ENCODE measurements at regions not wholly inside any gene's neighbourhood (a gene's known extent, or its start where the extent isn't known, plus 50 kb on each side); places are given as distances from the start of the nearest gene placed in this dataset.

GRCh38 chr20:10965936-10966470, 292.2 kb upstream of the JAG1 start:
- ChIA-PET CTCF (ENCODE audit: unreplicated experiment) (no interaction called here), POLR2A (no interaction called here)

GRCh38 chr20:10970109-10970508, 296.3 kb upstream of the JAG1 start:
- no peak overlapping the region for H3K4me2 ChIP-seq (ENCODE audit: low read length)
- H3K79me2 ChIP-seq (ENCODE audit: insufficient read depth, low read depth, low read length) = no peaks in the 10 kb centered on the region
- no peak overlapping the region for H3K4me3 ChIP-seq (ENCODE audit: low read depth, low read length, poor library complexity, severe bottlenecking)
- H3K9me2 ChIP-seq (ENCODE audit: insufficient read depth, low read length) = no peaks in the 10 kb centered on the region
- intact Hi-C loops (cut with micrococcal nuclease; ENCODE audit: unreplicated experiment) = no loop called here
- no peak for DNase-seq (ENCODE audit: low spot score)
- no peak overlapping the region for H3K27ac ChIP-seq (ENCODE audit: low read depth, low read length, poor library complexity, severe bottlenecking)
- BruUV-seq (replicated peaks) = no TSS peak
- no peak overlapping the region for H2AFZ ChIP-seq (ENCODE audit: low read length)
- CTCF ChIA-PET (ENCODE audit: unreplicated experiment) = no interaction called here
- POLR2A ChIA-PET = interaction anchor here (0.6 to 0.8 kb wide), 2 partner anchors 82 to 289 kb away, joined by 3 to 8 read pairs; no protein-coding TSS in a partner anchor
- TF ChIP-seq EZH2phosphoT487 (IDR thresholded peaks at IDR 0.05; ENCODE audit: borderline replicate concordance, low read depth, low read length) (no peak), CTCF (conservative IDR thresholded peaks at IDR 0.05; ENCODE audit: low read length) (no peak)
- H3K9me3 ChIP-seq (ENCODE audit: low read length) = no peaks in the 10 kb centered on the region
- no peaks in the 10 kb centered on the region for H3K36me3 ChIP-seq (ENCODE audit: insufficient read depth, low read length)
- H3K4me1 ChIP-seq (ENCODE audit: insufficient read depth, low read length, poor library complexity, severe bottlenecking) = no peaks in the 10 kb centered on the region
- H4K20me1 ChIP-seq (ENCODE audit: insufficient read depth, low read length) = no peaks in the 10 kb centered on the region

More at GRCh38 chr20:10965936-10966470, 292.2 kb upstream of the JAG1 start:
- H3K4me2 ChIP-seq (ENCODE audit: low read length) = no peak overlapping the region
- TF ChIP-seq CTCF (conservative IDR thresholded peaks at IDR 0.05; ENCODE audit: low read length) (no peak), EZH2phosphoT487 (IDR thresholded peaks at IDR 0.05; ENCODE audit: borderline replicate concordance, low read depth, low read length) (no peak)
- H3K27ac ChIP-seq (ENCODE audit: low read depth, low read length, poor library complexity, severe bottlenecking) = no peak overlapping the region
- no peaks in the 10 kb centered on the region for H3K4me1 ChIP-seq (ENCODE audit: insufficient read depth, low read length, poor library complexity, severe bottlenecking)
- H3K9me3 ChIP-seq (ENCODE audit: low read length) = no peaks in the 10 kb centered on the region
- no peaks in the 10 kb centered on the region for H3K36me3 ChIP-seq (ENCODE audit: insufficient read depth, low read length)
- no peak for DNase-seq (ENCODE audit: low spot score)
- intact Hi-C loops (cut with micrococcal nuclease; ENCODE audit: unreplicated experiment) = no loop called here
- no peak overlapping the region for H2AFZ ChIP-seq (ENCODE audit: low read length)
- no peaks in the 10 kb centered on the region for H3K9me2 ChIP-seq (ENCODE audit: insufficient read depth, low read length)
- no peak overlapping the region for H3K4me3 ChIP-seq (ENCODE audit: low read depth, low read length, poor library complexity, severe bottlenecking)
- H4K20me1 ChIP-seq (ENCODE audit: insufficient read depth, low read length) = no peaks in the 10 kb centered on the region
- H3K79me2 ChIP-seq (ENCODE audit: insufficient read depth, low read depth, low read length) = no peaks in the 10 kb centered on the region
- BruUV-seq (replicated peaks) = no TSS peak

- POLR2A ChIA-PET = no interaction called here
Observed at GRCh38 chr20:10971096-10971495, 297.3 kb upstream of the JAG1 start.

More at GRCh38 chr20:10971096-10971495, 297.3 kb upstream of the JAG1 start:
- no TSS peak for BruUV-seq (replicated peaks)
- intact Hi-C loops (cut with micrococcal nuclease; ENCODE audit: unreplicated experiment) = no loop called here
- H3K79me2 ChIP-seq (ENCODE audit: insufficient read depth, low read depth, low read length) = no peaks in the 10 kb centered on the region
- no peaks in the 10 kb centered on the region for H3K36me3 ChIP-seq (ENCODE audit: insufficient read depth, low read length)
- H3K4me1 ChIP-seq (ENCODE audit: insufficient read depth, low read length, poor library complexity, severe bottlenecking) = no peaks in the 10 kb centered on the region
- no peak overlapping the region for H2AFZ ChIP-seq (ENCODE audit: low read length)
- H3K27ac ChIP-seq (ENCODE audit: low read depth, low read length, poor library complexity, severe bottlenecking) = no peak overlapping the region
- no peak for DNase-seq (ENCODE audit: low spot score)
- TF ChIP-seq EZH2phosphoT487 (IDR thresholded peaks at IDR 0.05; ENCODE audit: borderline replicate concordance, low read depth, low read length) (no peak), CTCF (conservative IDR thresholded peaks at IDR 0.05; ENCODE audit: low read length) (no peak)
- CTCF ChIA-PET (ENCODE audit: unreplicated experiment) = no interaction called here
- H3K9me3 ChIP-seq (ENCODE audit: low read length) = no peaks in the 10 kb centered on the region
- H4K20me1 ChIP-seq (ENCODE audit: insufficient read depth, low read length) = no peaks in the 10 kb centered on the region
- H3K4me3 ChIP-seq (ENCODE audit: low read depth, low read length, poor library complexity, severe bottlenecking) = no peak overlapping the region
- H3K4me2 ChIP-seq (ENCODE audit: low read length) = no peak overlapping the region
- H3K9me2 ChIP-seq (ENCODE audit: insufficient read depth, low read length) = no peaks in the 10 kb centered on the region
